ENCODE measurements at regions not wholly inside any gene's neighbourhood (a gene's known extent, or its start where the extent isn't known, plus 50 kb on each side); places are given as distances from the start of the nearest gene placed in this dataset.

DNA sequence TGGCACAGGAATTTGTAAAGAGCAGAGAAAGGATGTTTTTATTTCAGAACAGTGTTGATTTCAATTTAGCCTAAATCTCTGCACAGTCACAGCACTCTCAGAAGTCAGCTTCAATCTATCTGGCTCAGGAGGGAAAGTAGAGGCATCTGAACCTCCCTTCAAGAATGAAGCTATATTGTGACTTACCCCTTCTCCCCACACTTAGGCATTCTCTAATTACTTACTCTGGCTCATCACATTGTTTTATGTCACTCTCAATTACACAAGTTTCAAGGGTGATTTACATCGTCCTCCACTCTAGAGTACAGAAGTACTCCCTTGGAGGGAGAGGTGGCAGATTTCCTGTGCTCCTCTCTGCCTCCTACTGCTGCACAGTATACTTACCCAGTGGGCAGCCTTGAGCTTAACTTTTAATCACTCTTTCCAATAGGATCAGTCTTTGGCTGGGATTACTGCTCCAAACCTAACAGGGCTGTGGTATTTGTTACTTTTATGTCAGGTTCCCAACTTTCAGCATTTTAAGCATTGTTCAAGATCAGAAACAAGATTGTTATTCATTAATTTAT is 211.4 kb downstream of the AASDHPPT start:
- TF ChIP-seq, protein P1, sequence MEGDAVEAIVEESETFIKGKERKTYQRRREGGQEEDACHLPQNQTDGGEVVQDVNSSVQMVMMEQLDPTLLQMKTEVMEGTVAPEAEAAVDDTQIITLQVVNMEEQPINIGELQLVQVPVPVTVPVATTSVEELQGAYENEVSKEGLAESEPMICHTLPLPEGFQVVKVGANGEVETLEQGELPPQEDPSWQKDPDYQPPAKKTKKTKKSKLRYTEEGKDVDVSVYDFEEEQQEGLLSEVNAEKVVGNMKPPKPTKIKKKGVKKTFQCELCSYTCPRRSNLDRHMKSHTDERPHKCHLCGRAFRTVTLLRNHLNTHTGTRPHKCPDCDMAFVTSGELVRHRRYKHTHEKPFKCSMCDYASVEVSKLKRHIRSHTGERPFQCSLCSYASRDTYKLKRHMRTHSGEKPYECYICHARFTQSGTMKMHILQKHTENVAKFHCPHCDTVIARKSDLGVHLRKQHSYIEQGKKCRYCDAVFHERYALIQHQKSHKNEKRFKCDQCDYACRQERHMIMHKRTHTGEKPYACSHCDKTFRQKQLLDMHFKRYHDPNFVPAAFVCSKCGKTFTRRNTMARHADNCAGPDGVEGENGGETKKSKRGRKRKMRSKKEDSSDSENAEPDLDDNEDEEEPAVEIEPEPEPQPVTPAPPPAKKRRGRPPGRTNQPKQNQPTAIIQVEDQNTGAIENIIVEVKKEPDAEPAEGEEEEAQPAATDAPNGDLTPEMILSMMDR (conservative IDR thresholded peaks at IDR 0.05), result no peak; the same call in 1 of the 2 replicates
- no peak for TF ChIP-seq ZFX (IDR thresholded peaks at IDR 0.05)
